Urinary bladder (tissue), 3 donors: ENCODE measurements at regions not wholly inside any gene's neighbourhood (a gene's known extent, or its start where the extent isn't known, plus 50 kb on each side); places are given as distances from the start of the nearest gene placed in this dataset.

Experiments
- DNase-seq: peaks from one replicate; pipeline ENCODE4 v3.0.0-alpha.2; 2015; ENCODE audit errors: extremely low spot score
- H3K27ac ChIP-seq: one replicate; pipeline ENCODE4 v1.5.1; 2013; ENCODE audit warnings: low read depth, mild to moderate bottlenecking, moderate library complexity
- H3K36me3 ChIP-seq: one replicate; pipeline ENCODE4 v1.6.1; 2013; ENCODE audit warnings: mild to moderate bottlenecking, moderate library complexity; ENCODE audit not compliant: insufficient read depth
- H3K4me1 ChIP-seq: one replicate; pipeline ENCODE4 v1.6.1; 2013; ENCODE audit warnings: mild to moderate bottlenecking, moderate library complexity; ENCODE audit not compliant: insufficient read depth
- H3K4me3 ChIP-seq: one replicate; pipeline ENCODE4 v1.5.1; 2013; ENCODE audit warnings: low read depth, low read length
- WGBS: extraction: QIAGEN DNeasy Blood & Tissue Kit; methylation state at CpG from one replicate; pipeline ENCODE4 v1.1.7; 2013; 5-methylcytosine and 5-hydroxymethylcytosine counted together
- donor health status: healthy with polysubstance abuse.
- donor health status: healthy.

DNA sequence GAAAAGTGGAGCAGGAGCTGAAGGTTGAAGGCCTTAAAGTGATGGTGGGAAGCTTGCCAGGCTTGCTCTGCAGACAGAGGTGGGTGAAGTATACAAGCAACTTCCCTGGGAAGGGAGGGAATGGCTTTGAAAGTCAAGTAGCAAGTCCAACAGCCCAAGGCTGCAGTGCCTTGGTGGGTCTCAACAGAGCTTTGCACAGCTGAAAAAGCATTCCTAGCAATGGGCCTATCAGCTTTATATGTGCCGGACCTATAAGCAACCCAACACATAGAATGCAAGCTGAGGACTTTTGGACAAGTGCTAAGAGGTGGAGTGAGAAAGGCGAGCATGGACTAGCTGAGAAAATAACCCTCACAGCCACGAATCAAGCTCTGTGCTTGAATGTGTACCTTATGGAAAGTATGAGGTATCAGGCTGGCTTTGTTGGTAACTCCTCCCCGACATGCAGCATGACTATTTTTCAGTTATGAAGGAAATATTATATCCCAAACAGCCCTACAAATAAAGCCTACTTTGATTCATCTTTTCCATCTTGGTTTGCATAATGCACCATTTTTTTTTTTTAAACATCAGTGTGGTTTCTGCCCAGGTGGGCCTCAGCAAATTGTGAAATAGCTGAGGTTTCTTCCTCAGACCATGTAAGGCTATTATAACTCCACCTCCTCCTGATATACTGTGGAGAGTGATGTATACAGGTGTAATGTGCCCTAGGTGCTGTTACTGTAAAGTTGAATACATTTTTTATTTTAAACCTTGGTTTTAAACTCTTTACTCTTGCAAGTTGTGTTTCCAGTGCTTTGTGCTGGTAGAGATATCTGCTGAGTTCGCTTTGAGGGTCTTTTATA is 241.4 kb upstream of the CXCR4 start:
- WGBS: 92% methylated on average over 5 of the region's 5 CpGs
- DNase-seq: no peak
- Histone ChIP-seq H3K27ac (no peak overlapping the region), H3K36me3 (no peaks in the 10 kb centered on the region), H3K4me3 (no peak overlapping the region), H3K4me1 (no peaks in the 10 kb centered on the region)

DNA sequence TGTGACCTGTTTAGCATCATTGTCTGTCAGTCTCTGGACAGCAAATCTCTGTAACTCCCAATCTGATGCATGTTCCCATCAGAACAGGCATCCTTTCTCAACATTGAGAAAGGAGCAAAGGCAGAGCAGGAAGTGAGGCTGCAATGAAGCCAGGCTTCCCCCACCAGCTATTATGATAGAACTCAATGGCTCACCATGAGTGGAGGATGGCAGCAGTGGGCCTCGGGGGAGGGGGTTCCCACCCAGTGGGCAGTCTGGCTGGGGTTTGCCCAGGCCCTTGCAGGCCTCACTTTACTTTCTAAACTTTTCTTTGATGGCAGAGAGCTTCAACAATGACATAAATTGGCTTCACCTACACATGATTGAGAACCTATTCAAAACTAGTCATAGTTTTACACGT is 240.6 kb upstream of the CXCR4 start:
- H3K4me1 ChIP-seq: no peaks in the 10 kb centered on the region
- no peak overlapping the region for H3K4me3 ChIP-seq
- DNase-seq: no peak
- no peaks in the 10 kb centered on the region for H3K36me3 ChIP-seq
- WGBS: 88% methylated on average over 2 of the region's 2 CpGs
- no peak overlapping the region for H3K27ac ChIP-seq

DNA sequence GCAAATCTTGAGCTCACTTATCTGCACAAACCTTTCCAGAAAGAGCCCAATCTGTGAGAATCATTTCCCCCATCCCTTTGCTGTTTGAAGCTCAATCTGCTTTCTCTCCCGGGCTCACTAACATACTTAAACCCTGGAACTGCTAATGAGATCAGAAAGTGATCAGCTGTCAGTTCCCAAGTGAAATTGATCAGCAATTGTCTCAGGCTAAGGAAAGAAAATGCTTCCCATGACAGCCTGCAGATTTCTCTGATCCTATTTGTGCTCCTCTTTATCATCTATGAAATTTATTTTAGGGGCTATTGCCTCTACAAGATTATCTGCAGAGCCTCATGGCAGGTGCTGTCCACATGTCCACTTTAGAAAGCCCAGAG is 239.0 kb upstream of the CXCR4 start:
- H3K4me3 ChIP-seq: no peak overlapping the region
- H3K36me3 ChIP-seq: no peaks in the 10 kb centered on the region
- no peak for DNase-seq
- H3K4me1 ChIP-seq: no peaks in the 10 kb centered on the region
- 75% methylated on average over 1 of the region's 1 CpG for WGBS
- H3K27ac ChIP-seq: no peak overlapping the region

DNA sequence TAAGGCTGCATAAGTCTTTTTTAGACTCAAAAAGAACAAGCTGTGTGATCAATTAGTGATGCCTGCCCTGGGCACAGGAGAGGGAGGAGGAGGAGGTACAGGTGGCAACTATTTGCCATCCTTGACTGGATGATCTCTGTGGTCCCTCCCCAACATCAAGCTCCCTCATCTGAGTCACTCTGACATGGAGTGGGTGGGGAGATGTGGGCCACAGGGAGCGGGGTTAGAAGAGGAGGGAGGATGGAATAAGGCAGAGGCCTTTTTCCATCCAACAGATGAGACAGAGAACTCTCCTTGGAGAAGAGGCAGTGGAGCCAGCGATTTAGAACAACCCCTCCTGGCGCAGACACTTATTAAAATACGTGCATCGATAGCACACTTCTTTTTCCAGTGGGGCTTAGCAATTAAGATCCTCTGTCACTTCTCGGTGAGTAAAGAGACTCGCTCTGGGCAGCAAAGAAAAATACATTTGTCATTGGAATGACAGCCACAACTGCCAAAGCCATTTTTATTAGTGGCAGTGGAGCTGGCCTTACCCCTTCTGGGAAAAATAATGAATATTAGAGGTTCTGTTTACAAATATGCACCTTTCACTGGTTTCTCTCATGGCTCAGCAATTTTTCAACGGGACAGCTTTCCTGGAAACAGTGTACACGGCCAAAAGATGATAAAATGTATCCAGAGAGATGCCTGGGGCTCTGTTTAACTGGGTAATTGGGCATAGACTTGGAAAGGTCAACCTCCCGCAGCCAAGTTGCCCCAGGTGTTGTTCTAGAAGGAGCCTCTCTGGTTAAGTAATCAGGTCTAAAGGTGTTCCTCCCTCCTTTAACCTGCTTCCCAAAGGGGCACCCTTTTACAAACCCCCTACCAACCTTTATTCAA is 238.4 kb upstream of the CXCR4 start:
- WGBS: 74% methylated on average over 10 of the region's 10 CpGs
- no peak for DNase-seq
- Histone ChIP-seq H3K4me3 (no peak overlapping the region), H3K4me1 (no peaks in the 10 kb centered on the region), H3K36me3 (no peaks in the 10 kb centered on the region), H3K27ac (no peak overlapping the region)

DNA sequence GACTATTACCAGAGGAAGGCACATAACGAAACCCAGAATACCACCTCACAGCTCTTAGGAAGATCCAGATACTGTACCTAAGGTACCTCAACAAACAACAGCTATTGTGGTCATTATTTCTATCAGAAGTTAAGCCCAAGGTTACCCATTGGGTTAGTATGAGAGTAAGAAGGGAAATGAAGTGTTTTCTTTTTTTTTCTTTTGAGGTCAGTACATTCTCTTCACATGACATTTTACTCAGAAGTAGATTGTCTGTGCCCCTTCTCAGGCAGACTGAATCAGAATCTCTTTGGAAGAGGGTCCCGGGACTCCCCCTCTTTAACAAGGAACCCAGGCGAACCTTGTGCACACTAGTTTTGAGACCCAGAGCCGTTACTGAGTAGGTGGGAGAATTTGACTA is 233.7 kb upstream of the CXCR4 start:
- Histone ChIP-seq H3K4me1 (no peaks in the 10 kb centered on the region), H3K4me3 (no peak overlapping the region), H3K36me3 (no peaks in the 10 kb centered on the region), H3K27ac (no peak overlapping the region)
- 94% methylated on average over 4 of the region's 4 CpGs for WGBS
- DNase-seq: no peak

DNA sequence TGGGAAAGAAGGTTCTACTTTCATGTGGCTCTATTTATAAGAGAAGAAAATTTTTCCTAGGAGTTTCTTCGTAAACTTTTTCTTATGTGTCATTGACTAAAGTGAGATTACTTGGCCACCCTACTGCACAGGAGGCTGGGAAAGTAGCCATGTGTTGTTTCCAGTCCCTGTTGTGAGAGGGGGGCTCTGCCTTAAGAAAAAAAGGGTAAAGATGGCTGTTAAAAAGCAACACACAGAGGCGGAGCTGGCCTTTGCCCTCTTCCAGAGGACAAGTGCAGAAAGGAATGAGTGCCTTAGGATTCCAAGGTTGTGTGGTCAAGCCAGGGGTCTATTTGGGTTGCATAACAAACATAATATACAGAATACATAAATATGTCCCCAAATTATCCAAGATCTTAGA is 230.0 kb upstream of the CXCR4 start:
- Histone ChIP-seq H3K36me3 (no peaks in the 10 kb centered on the region), H3K4me1 (no peaks in the 10 kb centered on the region), H3K4me3 (no peak overlapping the region), H3K27ac (no peak overlapping the region)
- WGBS: 96% methylated on average over 2 of the region's 2 CpGs
- no peak for DNase-seq

DNA sequence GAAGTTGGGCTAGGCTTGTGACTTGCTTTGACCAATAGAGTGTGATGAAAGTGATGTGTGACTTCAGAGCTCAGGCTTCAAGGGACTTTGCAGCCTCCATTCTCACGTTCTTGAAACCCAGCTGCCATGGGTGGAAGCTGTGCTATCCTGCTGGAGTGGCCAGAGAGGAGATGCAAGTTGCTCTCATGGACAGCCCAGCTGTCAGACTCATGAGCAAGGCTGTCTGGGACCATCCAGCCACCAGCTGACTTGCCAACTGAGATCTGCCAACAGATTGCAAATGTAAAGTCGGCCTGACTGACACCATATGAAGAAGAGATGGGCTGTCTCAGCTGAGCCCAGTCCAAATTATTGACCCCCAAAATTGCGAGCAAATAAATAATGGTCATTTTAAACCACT is 226.4 kb upstream of the CXCR4 start:
- H3K27ac ChIP-seq: no peak overlapping the region
- H3K4me3 ChIP-seq: no peak overlapping the region
- no peaks in the 10 kb centered on the region for H3K36me3 ChIP-seq
- DNase-seq: no peak
- H3K4me1 ChIP-seq: no peaks in the 10 kb centered on the region
- WGBS: 91% methylated on average over 3 of the region's 3 CpGs

DNA sequence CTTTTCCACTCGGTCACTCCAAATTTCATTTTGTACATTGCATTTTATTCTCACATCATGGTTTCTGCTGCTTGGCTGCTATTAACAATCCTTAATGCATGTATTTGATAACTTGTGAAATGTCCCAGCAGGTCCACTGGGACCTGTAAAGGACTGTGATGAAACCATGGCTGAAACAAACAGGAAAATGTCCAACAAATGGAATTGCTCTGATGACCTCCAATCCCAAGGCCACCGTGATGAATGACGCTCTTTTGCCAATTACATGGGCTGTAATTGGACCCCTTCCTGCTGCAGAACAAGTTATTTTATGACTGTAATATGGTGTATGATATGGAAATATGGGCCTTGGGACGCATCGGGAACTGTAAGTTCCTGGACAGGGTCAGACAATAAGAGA is 224.2 kb upstream of the CXCR4 start:
- Histone ChIP-seq H3K4me3 (no peak overlapping the region), H3K36me3 (no peaks in the 10 kb centered on the region), H3K27ac (no peak overlapping the region), H3K4me1 (no peaks in the 10 kb centered on the region)
- DNase-seq: no peak
- WGBS: 74% methylated on average over 5 of the region's 5 CpGs

DNA sequence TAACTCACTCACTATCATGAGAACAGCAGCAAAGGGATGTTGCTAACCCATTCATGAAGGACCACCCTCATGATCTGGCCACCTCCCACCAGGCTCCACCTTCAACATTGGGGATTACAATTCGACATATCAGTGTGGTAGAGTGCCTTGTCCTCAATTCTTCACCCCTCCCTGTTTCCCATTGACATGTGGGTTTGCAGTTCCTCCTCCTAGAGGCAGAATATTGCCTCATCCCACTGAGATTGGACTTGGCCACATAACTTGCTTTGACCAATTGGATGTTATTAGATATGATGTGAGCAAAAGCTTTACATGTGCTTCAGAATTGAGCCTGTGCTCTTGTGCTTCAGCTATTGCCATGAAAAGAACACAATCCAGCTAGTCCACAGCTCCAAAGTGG is 217.0 kb upstream of the CXCR4 start:
- Histone ChIP-seq H3K27ac (no peak overlapping the region), H3K4me1 (no peaks in the 10 kb centered on the region), H3K4me3 (no peak overlapping the region), H3K36me3 (no peaks in the 10 kb centered on the region)
- no peak for DNase-seq
- WGBS: 64% methylated on average over 1 of the region's 1 CpG

DNA sequence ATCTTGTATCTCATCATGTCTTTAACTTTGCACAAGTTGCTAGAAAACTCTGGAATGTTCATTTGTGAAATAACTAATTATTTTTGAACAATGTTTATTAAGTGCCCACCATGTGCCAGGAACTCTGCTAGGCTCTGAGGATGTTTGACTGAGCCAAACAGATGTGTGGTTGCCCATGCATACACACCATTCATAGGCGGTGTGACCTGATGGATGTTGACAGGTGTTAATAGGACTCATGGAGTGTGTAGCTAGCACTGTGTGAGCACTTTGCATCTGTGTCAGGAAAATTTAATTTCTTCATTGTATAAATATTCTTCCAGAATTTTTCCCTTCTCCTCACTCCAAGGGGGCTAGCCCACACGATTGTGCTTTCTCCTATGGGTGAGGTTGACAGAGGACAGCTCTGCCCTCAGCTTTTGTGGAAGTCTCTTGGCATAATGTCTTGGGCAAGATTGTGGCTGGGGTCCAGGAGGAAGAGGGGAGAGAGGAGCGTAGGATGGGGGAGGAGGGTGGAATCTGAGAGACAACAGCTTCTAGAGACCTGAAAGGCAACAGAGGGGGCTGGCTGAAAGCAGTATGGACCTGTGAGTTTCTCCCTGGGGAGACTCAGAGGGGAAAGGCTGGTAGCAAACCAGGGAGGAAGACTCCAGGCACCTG is 214.6 kb upstream of the CXCR4 start:
- H3K4me3 ChIP-seq: no peak overlapping the region
- H3K27ac ChIP-seq: no peak overlapping the region
- no peaks in the 10 kb centered on the region for H3K4me1 ChIP-seq
- no peak for DNase-seq
- 87% methylated on average over 3 of the region's 3 CpGs for WGBS
- H3K36me3 ChIP-seq: no peaks in the 10 kb centered on the region

DNA sequence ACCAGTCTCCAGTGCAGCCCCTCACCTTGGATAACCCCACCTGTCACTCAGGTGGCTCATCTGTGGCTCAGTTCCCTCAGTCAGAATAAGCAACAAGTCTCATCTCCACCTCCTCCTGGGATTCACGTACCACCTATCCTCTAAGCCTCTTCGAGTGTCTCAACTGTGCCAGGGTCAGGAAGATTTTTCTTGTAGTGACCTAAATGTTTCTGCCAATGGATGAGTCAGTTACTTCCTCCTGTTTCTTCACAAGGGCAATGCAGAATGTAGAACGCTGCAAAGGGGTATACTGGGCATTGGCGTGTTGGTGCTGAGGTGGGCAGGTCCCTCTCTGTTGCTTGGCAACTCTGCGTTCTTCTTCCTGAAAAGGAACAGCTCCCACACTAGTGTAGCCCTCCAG is 213.3 kb upstream of the CXCR4 start:
- H3K27ac ChIP-seq: no peak overlapping the region
- H3K36me3 ChIP-seq: no peaks in the 10 kb centered on the region
- no peak overlapping the region for H3K4me3 ChIP-seq
- DNase-seq: no peak
- WGBS: 92% methylated on average over 5 of the region's 5 CpGs
- H3K4me1 ChIP-seq: no peaks in the 10 kb centered on the region

DNA sequence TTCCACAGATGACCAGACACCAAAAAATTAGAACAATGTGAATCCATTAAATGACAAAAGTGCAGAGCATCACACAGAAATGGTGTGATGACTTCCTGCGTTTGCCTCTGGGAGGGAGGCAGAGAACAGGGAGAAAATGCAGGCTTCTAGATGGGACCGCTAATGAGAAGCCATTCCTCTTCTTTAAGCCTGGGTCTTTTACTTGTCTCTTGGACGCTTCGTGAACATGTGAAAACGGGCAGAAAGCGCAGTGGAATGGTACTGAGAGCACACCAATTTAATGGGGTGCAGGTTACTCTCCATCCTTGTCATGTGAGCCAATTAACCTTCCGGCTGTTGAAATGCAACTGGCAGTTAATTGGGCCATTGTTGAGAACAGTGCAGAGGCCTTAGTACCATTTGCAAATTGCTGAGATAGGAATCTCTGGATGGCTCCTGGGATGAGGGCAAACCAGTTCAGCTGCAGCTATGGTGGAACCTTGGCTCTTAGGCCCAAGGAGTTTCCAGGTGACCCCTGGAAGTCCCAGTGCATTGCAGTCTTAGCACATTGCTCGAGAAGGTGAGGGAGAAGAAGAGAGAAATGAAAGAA is 210.4 kb upstream of the CXCR4 start:
- H3K36me3 ChIP-seq: no peaks in the 10 kb centered on the region
- H3K4me1 ChIP-seq: no peaks in the 10 kb centered on the region
- DNase-seq: no peak
- 83% methylated on average over 8 of the region's 8 CpGs for WGBS
- no peak overlapping the region for H3K27ac ChIP-seq
- H3K4me3 ChIP-seq: no peak overlapping the region

DNA sequence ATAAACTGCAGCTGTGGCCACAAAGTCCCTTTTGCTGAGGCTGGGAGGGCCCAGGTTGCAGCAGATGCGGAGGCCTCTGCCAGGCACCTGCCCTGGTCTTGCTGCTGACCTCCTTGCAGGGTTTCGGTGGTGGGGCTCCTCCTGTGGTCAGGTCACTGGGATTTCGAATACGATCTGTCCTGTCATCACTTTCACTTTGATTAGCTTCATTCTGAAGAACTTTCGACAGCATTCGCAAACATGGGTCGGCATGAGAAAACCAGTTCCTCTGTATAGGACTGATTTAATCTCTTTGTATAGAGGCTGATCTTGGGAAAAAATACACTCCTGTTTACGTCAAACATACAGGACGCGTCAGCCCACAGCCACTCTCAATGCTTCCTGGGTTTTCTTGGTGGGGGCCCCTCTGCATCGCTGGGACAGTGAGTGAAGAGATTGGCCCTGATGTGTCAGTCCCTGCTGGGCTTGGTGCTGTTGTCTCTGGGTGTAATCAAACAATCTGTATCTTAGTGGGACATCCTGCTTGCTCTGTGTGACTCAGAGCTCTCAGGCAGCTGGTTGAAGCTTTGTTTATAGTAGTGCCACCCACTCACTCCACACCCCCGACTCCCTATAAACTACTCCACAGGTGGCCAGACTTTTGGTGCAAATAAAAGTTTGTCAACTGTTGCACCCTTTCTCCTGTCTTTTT is 209.4 kb upstream of the CXCR4 start:
- Histone ChIP-seq H3K4me3 (no peak overlapping the region), H3K4me1 (no peaks in the 10 kb centered on the region), H3K36me3 (no peaks in the 10 kb centered on the region), H3K27ac (no peak overlapping the region)
- no peak for DNase-seq
- 58% methylated on average over 12 of the region's 12 CpGs for WGBS
